Fibroblast of lung (primary cell): ENCODE measurements at regions not wholly inside any gene's neighbourhood (a gene's known extent, or its start where the extent isn't known, plus 50 kb on each side); places are given as distances from the start of the nearest gene placed in this dataset.
A peak's percentile ranks its signal among the peaks of the same experiment; 100 is the strongest.

Experiments
- DNase-seq, 2 donors: peaks; one replicate each; pipeline versions ENCODE4 v3.0.0 to v3.0.0-alpha.2; 2010; ENCODE audit warnings: low read depth in 2 of 2
- H2AFZ ChIP-seq: 2 replicates; pipeline ENCODE4 v1.5.1; 2012; ENCODE audit warnings: low read length, control low read depth, inconsistent platforms
- H3K27ac ChIP-seq: 2 replicates; pipeline ENCODE4 v1.5.1; 2011; ENCODE audit warnings: low read length, control low read depth; ENCODE audit not compliant: insufficient read depth
- H3K27me3 ChIP-seq: 2 replicates; pipeline ENCODE4 v1.5.1; 2011; ENCODE audit warnings: mild to moderate bottlenecking, low read length; ENCODE audit not compliant: control insufficient read depth, insufficient read depth
- H3K36me3 ChIP-seq: 2 replicates; pipeline ENCODE4 v1.5.1; 2011; ENCODE audit warnings: low read length; ENCODE audit not compliant: control insufficient read depth, insufficient read depth
- H3K4me1 ChIP-seq: 2 replicates; pipeline ENCODE4 v1.5.1; 2011; ENCODE audit warnings: low read length; ENCODE audit not compliant: control insufficient read depth, insufficient read depth; ENCODE audit errors: extremely low read depth
- H3K4me2 ChIP-seq: 2 replicates; pipeline ENCODE4 v1.5.1; 2011; ENCODE audit warnings: low read length, control low read depth; ENCODE audit not compliant: insufficient read depth; ENCODE audit errors: extremely low read depth
- H3K4me3 ChIP-seq, 4 experiments: fragments of 200-600 bp in 1 of 4; sonication (generic) in 1 of 4; replicated peaks in 1 of 4; 2 replicates each; pipeline ENCODE4 v1.5.1; 2011 to 2016; ENCODE audit warnings: low read length in 4 of 4, low read depth in 3 of 4, mild to moderate bottlenecking in 3 of 4, control low read depth in 2 of 4, inconsistent platforms in 1 of 4, mixed read lengths in 1 of 4; ENCODE audit not compliant: insufficient read depth in 1 of 4; ENCODE audit errors: control extremely low read depth in 1 of 4
- H3K79me2 ChIP-seq: 2 replicates; pipeline ENCODE4 v1.5.1; 2012; ENCODE audit warnings: mild to moderate bottlenecking, low read length, inconsistent platforms; ENCODE audit not compliant: control insufficient read depth, insufficient read depth
- H3K9ac ChIP-seq: 2 replicates; pipeline ENCODE4 v1.5.1; 2011; ENCODE audit warnings: mild to moderate bottlenecking, low read length, control low read depth; ENCODE audit not compliant: insufficient read depth
- H3K9me3 ChIP-seq: 2 replicates; pipeline ENCODE4 v1.5.1; 2012; ENCODE audit warnings: low read depth, low read length; ENCODE audit not compliant: control insufficient read depth, insufficient read depth
- H4K20me1 ChIP-seq: 2 replicates; pipeline ENCODE4 v1.5.1; 2011; ENCODE audit warnings: low read length; ENCODE audit not compliant: control insufficient read depth, insufficient read depth; ENCODE audit errors: extremely low read depth
- CTCF ChIP-seq, 2 donors: IDR thresholded peaks in 1 of 2; conservative IDR thresholded peaks in 1 of 2; 1 replicate in 1 of 2; 2 replicates in 1 of 2; pipeline ENCODE4 v1.5.1; 2011 to 2012; ENCODE audit warnings: low read length in 2 of 2, control low read depth in 1 of 2, inconsistent platforms in 1 of 2, low read depth in 1 of 2, mild to moderate bottlenecking in 1 of 2
- EZH2 ChIP-seq: IDR thresholded peaks from 2 replicates; pipeline ENCODE4 v1.5.1; 2012; ENCODE audit warnings: low read length, control low read depth, mild to moderate bottlenecking; ENCODE audit errors: missing control alignments

DNA sequence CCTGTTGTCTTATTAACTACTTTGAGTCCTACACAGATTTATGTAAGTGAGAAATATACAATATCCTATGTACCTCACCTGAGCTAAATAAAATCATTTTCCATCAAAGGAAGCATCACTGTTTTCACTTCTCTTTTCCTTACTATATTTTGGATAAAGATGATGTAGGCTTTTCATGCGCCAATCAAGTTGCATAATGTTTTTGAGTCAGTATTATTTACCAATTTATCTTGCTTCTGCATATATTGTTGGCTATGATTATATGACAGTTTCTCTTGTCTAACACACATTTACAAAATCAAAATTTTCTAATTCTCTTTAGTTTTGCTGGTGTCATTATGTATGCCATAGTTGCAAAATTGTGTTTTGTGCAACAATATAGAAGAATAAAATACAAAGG, 67.9 kb upstream of the FRY start:
- no peaks in the 10 kb centered on the region for H3K27me3 ChIP-seq
- no peaks in the 10 kb centered on the region for H3K9me3 ChIP-seq
- H3K4me3 ChIP-seq, result no peak overlapping the region
- H3K79me2 ChIP-seq, result no peaks in the 10 kb centered on the region
- H3K4me1 ChIP-seq, result peaks cover 4% of the 10 kb centered on the region
- no peaks in the 10 kb centered on the region for H4K20me1 ChIP-seq
- no peak for DNase-seq
- no peak for TF ChIP-seq CTCF (conservative IDR thresholded peaks at IDR 0.05 in 1 of 2, IDR thresholded peaks at IDR 0.05 in 1 of 2; ENCODE audit: low read depth in 1 of 2, low read length in 2 of 2)
- TF ChIP-seq EZH2, result no peak
- H3K9ac ChIP-seq, result no peak overlapping the region
- H3K27ac ChIP-seq, result no peak overlapping the region
- no peak overlapping the region for H2AFZ ChIP-seq
- no peak overlapping the region for H3K4me2 ChIP-seq
- no peaks in the 10 kb centered on the region for H3K36me3 ChIP-seq

- DNase-seq, result no peak
- Histone ChIP-seq H3K4me3 (no peak overlapping the region), H3K36me3 (no peaks in the 10 kb centered on the region), H3K4me2 (no peak overlapping the region), H3K9me3 (no peaks in the 10 kb centered on the region), H3K27ac (no peak overlapping the region), H3K27me3 (no peaks in the 10 kb centered on the region), H3K9ac (no peak overlapping the region), H2AFZ (no peak overlapping the region), H3K79me2 (no peaks in the 10 kb centered on the region), H3K4me1 (peaks cover 4% of the 10 kb centered on the region), H4K20me1 (no peaks in the 10 kb centered on the region)
- TF ChIP-seq EZH2 (no peak), CTCF (conservative IDR thresholded peaks at IDR 0.05 in 1 of 2, IDR thresholded peaks at IDR 0.05 in 1 of 2; ENCODE audit: low read depth in 1 of 2, low read length in 2 of 2) (no peak)
Observed at GRCh38 chr13:31964168-31964567, 67.4 kb upstream of the FRY start.

GRCh38 chr13:31965361-31966066, 66.1 kb upstream of the FRY start:
- peak overlapping the region; percentile 16 for H2AFZ ChIP-seq
- H3K4me1 ChIP-seq, result peaks cover 7% of the 10 kb centered on the region
- TF ChIP-seq EZH2 (no peak), CTCF (conservative IDR thresholded peaks at IDR 0.05 in 1 of 2, IDR thresholded peaks at IDR 0.05 in 1 of 2; ENCODE audit: low read depth in 1 of 2, low read length in 2 of 2) (no peak)
- H3K4me3 ChIP-seq, result no peak overlapping the region
- H3K36me3 ChIP-seq, result no peaks in the 10 kb centered on the region
- H3K9me3 ChIP-seq, result no peaks in the 10 kb centered on the region
- H3K27ac ChIP-seq, result no peak overlapping the region
- H3K79me2 ChIP-seq, result no peaks in the 10 kb centered on the region
- H3K4me2 ChIP-seq, result no peak overlapping the region
- no peak overlapping the region for H3K9ac ChIP-seq
- peak; percentile 43 to 68 for DNase-seq
- H3K27me3 ChIP-seq, result no peaks in the 10 kb centered on the region
- no peaks in the 10 kb centered on the region for H4K20me1 ChIP-seq
